LoVo (cell line): ENCODE measurements at regions not wholly inside any gene's neighbourhood (a gene's known extent, or its start where the extent isn't known, plus 50 kb on each side); places are given as distances from the start of the nearest gene placed in this dataset.

ENCODE experiments used
- DNase-seq: peaks from one replicate; pipeline ENCODE4 v3.0.0-alpha.2; 2016; ENCODE audit warnings: low spot score

GRCh38 chr6:44661221-44662008 lies 273.9 kb downstream of the CDC5L start:
- DNase-seq = peak; percentile 42

- DNase-seq = peak; percentile 24
These were observed 275.1 kb downstream of the CDC5L start for GRCh38 chr6:44662461-44663121.

DNA sequence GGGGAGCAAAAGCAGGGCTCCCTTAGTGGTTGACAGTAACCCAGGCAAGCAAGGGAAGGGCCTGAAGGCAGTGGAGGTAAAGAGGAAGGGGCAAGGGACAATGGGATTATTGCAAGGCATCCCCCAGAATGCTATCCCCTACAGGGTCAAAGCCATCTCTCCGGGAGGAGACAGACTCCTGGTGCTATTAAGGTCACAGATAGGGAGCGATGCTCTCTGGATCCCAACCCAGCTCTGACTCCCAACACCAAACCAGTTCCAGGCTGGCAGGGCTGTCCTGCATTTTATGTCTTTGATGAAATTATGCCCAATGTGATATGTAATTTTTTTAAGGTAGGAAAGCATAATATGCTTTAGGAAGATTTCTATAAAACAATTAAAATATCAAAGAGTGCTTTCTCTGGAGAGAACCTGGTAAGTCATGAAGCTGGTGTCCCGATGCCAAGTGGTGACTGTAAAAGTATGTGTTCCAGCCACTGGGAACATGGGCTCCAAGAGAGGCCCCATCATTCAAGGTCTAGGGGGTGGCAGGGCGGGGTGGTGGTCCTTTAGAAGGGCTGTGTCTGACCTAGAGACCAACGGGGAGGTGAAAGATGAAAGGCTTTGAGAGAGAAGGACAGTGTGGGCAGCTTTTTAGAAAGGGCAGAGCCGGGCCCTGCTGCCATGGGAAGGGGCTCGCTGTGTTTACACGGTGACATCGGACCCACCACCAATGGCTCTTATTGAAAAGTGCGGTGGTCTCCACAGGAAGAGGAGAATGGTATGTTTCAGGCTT lies 276.5 kb downstream of the CDC5L start:
- no peak for DNase-seq

DNA sequence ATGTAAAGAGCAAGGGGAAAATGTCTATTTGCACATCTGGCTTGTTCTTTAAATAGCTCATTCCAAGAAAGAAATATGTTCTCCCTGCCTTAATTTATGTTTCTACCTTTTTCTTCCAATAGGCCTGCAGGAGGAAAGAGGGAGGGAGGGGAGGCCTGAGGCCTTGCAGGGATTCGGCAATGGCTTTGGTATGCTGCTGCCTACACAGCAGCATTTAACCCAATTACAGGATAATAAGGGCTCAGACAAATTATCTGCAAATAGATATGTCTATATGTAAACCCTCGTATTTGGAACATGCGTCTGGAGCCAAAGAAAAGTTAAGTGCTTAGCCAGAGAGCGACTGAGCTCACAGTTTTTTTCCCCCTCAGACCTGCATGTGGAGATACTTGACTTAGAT lies 277.2 kb downstream of the CDC5L start:
- DNase-seq = no peak

- DNase-seq = no peak
These were observed 277.6 kb downstream of the CDC5L start for GRCh38 chr6:44665143-44665542.

GRCh38 chr6:44665683-44666082 lies 278.2 kb downstream of the CDC5L start:
- DNase-seq = no peak

- DNase-seq = no peak
These were observed 278.8 kb downstream of the CDC5L start for GRCh38 chr6:44666324-44666723.

- DNase-seq = peak; percentile 49
These were observed 279.7 kb downstream of the CDC5L start for GRCh38 chr6:44667226-44667625.

DNA sequence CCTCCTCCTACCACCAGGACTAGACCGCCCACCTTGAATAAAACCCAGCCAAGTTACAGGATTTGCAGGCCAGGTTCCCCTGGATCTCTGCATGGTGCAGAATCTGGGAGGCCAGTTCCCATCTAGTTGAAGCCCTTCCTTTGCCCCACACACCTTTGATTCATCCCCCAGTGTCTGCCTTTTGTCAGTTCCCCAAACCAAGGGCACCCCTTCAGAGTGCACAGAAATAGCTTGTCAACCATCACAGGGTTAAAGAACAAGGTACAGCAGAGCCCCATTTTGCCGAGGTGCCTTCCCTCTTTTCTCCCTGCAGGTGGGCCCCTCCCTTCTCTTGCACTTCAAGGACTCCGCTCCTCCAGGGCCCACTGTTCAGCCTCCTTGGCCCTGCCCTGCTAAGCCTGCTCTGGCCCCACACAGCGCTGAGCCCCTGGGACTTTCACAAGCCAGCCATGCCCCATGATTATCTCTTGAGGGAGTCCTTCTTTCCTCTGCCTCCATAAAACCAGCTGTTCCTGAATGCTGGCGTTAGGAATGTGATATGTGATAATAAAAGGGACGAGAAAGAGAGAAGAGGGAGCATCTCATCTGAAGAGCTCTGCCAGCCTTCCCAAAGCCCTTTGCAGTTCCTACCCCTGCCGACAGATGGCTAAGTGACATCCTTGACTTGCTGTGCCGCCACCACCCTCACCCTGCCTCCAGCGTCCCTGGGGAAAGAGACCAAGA lies 280.3 kb downstream of the CDC5L start:
- DNase-seq = peak; percentile 31

- no peak for DNase-seq
These were observed 281.0 kb downstream of the CDC5L start for GRCh38 chr6:44668391-44668930.

DNA sequence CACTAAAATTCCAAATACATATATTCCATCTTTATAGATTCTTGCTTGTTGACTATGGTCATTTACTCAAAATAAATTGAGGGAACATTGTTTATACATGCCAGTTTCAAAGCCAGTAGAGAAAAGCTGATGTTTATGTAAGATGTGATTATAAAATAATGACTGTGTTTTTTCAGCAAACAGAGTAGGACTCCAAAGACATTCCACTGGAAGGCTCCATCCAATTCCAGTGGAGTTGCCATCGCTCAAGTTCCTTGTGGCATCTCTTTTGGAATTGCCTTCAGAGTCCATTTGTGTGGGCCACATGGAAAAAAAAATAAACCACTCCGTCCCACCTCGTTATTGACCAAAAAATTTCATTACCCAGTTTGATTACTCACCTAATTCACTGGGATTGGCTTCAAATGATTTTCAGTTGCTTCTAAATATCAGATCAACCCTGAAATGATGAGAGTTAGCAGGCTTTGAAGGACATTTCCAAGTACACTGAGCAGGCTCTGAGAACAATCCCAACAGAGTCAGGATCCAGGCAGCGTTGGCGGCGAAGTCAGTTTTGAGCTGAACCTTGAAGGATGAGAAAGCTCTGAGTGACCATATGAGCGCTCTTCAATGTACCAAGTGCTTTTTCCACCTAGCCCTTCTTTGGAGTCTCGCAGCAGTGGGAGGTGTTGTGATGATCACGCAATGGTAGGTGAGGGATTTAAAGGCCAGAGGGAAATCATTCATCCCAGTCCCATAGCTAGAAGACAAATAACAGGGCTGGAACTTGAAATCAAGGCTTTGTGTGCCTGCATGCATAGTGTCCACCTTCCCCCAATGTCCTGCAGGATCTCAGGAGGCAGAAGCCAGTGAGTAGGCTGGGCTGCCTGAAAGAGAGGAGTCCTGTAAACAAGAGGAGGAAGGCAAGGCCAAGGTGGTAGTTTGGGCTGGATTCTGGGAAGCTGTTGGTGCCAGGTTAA lies 281.7 kb downstream of the CDC5L start:
- DNase-seq = no peak

DNA sequence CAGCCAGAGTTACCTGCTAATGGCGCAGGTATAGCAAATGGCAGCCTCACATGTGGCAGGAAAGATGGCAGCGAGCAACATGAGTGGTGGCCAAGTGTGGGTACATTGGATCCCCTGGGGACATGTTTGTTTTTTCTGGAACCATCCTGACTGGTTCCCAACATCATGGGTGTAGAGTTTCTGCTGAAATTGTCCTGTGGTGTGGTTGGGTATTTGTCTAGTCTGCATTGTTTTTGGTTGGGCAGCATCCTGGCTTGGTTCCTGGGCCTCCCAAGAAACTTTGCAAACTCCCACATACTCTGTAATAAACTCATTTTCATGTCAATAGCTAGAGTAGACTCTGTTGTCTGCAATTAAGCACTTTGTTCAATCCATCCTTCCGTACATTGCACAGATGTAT lies 282.6 kb downstream of the CDC5L start:
- DNase-seq = no peak

DNA sequence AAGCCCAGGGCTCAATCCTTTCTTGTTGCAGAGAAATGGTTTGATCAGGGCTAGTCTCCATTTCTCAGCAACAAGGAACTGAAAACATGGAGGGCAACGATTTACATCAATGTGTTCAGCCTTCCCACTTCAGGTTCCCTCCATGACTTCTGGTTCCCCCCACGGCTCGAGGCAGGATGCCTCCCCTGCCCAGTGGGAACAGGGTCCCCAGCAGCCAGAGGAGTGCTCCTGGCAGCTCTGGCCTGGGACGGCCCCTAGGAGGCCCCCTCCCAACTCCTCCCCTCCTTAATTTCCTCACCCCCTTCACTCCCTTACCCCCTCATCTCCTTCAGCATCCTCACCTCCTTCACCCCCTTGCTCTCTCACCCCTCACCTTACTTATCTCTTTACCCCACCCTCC lies 283.8 kb downstream of the CDC5L start:
- DNase-seq = no peak

DNA sequence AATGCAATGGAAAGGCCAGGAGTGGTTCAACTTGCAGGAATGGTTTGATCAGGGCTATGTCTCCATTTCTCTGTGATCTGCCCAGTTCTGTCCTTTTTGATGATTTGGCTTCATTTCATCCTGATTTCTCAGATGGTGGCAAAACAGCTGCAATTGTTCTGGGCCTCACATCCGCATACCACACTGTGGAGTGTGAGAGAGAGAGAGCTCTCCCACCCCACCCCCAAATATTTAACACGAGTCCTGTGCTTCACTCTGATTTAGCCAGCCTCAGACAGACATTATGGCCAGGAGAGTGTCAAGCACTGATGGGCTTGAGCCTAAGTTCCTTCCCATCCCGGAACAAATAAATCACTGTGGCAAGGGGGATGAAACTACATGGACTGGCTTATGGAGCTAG lies 284.6 kb downstream of the CDC5L start:
- no peak for DNase-seq

DNA sequence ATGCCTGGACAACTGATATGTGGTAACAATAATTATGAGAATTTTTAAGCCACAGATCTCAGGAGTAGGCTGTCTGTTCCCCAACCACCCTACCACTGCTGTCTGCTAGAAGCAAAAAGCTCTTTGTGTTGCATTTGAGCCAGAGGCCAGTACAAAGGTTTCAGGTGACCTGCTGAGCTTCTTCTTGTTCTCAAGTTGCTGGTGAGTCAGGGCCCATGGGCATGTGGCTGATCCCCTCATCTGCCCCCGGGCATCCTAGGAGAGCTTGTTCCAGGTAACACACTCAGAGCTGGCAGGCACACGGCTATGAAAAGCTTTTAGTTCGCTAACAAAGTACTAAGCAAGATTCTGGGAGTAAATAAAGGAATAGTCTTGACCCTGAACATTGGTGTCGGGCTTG lies 285.3 kb downstream of the CDC5L start:
- no peak for DNase-seq

DNA sequence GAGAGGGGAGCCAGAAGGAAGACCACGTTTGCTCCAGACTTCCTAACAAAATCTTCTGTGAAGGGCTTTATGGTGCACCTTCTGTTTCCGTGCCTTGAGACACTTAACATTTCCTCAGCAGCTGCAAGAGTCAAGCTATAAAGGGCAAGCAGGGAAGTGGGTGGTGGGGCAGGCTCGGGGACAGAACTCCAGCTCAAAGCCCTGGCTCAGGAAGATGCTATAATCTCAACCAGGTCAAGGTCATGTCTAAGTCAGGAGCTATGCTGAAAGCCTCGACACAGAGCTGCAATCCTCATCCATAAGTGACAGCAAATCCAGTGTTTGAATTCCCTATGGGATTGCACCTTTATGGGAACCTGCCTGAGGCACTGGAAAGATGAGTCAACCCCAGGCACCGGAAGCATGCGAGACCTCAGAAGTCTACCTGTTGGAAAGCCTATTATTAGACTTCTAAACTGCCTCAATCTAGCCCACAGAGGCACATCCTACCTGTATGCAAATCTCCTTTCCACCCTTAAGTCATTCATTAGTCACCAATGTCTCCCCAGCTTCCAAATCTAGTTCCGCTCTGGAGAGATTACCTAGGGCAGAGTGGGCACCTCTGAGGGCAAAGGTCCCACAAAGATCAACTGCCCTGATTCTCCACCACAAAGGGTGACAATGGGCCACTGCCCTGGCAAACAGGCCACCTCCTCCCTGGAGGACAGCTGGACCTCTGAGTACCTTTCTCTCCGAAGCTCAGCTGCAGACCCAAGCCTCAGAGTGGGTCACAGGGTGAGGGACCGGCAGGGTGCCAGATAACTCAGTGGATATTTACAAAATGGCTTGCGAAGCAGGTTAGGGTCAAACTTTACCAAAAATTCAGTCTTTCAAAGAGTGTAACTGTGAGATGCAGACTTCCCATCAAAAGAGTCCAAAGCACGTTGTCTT lies 287.0 kb downstream of the CDC5L start:
- DNase-seq = peak; percentile 55

DNA sequence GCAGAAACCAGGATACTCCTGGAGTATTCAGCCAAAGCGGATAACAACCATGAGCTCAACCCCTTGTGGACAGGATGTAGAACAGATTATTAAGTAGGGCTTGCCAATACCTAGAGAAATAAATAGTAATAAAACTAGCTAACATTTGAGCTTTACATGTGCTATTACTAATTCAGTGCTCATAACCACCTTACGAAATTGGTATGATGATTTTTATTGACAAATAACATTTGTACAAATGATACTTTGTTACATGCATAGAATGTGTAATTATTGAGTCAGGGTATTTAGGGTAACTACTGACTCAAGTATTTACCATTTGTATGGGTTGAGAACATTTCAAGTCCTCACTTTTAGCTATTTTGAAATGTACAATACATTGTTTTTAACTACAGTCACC lies 287.9 kb downstream of the CDC5L start:
- DNase-seq = no peak

- DNase-seq = no peak
These were observed 288.8 kb downstream of the CDC5L start for GRCh38 chr6:44676246-44676790.

GRCh38 chr6:44676826-44677433 lies 289.4 kb downstream of the CDC5L start:
- no peak for DNase-seq
